ENCODE measurements at regions not wholly inside any gene's neighbourhood (a gene's known extent, or its start where the extent isn't known, plus 50 kb on each side); places are given as distances from the start of the nearest gene placed in this dataset.
"Not testable (repeated sequence)": the region's sequence is repeated elsewhere in the genome, so short reads cannot be mapped to it uniquely, and the experiment has no call there.

DNA sequence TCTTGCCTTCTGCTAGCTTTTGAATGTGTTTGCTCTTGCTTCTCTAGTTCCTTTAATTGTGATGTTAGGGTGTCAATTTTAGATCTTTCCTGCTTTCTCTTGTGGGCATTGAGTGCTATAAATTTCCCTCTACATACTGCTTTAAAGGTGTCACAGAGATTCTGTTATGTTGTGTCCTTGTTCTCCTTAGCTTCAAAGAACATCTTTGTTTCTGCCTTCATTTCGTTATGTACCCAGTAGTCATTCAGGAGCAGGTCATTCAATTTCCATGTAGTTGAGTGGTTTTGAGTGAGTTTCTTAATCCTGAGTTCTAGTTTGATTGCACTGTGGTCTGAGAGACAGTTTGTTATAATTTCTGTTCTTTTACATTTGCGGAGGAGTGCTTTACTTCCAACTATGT lies 1639.2 kb upstream of the TMEFF2 start:
- CTCF ChIA-PET: not testable (repeated sequence)

DNA sequence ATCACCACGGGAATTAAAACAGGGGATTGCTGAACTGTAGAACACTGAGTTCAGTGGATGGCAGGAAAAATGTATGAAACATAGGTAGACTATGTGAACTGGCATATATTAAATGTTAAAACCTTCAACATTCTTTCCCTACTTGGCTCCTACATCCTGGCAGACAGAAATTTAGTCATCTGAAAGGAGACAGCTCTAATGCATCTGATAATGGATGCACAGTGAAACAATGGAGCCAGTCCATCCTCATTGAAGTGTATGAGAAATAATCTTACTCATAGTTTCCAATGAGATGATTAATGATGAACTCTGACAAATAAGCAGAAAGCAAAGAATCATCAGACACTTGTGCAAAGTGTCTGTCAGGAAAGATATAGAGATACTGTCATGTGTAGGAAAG lies 1629.7 kb upstream of the TMEFF2 start:
- POLR2A ChIA-PET: no interaction called here
- CTCF ChIA-PET: interaction anchor here (1.1 kb wide), 1 partner anchor 17 kb away, joined by 3 read pairs; no protein-coding TSS in a partner anchor

More for the DNA sequence above, 1639.2 kb upstream of the TMEFF2 start:
- POLR2A ChIA-PET: not testable (repeated sequence)

DNA sequence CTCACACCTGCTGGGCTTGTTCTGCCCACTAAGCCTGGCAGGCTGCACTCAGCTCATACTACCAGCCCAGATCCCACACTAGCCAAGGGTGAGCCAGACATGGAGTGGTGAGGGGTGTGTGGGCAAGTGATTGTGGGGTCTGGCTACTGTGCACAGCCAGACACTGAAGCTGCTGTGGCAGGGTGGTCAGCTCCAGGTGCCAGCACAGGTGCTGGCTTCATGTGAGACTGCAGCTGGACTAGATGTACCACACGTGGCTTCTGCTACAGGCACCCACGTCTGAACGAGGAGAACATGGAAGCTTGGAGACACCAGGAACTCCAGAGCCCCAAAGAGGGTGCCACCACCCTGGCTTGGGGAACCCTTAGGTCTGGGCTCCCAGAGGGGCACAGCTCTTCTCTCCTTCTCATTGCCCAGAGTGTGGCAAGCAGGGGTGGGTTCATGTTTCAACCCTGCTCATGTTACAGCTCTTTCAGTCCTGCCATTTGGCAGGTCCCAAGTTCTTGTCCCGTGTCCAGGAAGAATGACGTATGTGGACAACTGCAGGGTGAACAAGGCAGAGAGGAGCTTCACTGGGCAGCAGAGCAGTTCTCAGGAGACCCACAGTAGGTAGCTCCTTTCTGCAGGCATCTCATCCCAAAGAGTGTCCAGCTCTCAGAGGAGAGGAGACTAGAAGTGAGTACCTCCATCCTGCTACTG lies 1624.2 kb upstream of the TMEFF2 start:
- ChIA-PET CTCF (no interaction called here), POLR2A (no interaction called here)

DNA sequence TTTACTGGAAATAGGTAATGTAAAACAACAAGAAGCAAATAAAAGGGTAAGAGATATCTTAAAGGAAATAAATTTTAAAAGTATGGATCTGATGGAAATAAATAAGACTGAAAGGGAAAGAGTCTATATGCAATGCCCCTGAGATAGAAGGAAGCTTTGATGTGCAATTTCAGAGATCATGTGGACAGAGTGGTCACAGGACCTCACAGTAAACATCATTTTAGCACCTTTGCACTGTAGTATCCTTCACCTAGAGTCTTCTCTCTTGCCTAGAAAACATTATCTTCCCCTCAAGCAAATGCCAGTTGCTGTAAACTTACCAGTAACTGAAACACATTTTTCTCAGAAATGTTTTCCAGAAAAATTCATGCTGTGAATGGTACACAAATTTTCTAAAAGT lies 1621.3 kb upstream of the TMEFF2 start:
- CTCF ChIA-PET: no interaction called here
- POLR2A ChIA-PET: no interaction called here

DNA sequence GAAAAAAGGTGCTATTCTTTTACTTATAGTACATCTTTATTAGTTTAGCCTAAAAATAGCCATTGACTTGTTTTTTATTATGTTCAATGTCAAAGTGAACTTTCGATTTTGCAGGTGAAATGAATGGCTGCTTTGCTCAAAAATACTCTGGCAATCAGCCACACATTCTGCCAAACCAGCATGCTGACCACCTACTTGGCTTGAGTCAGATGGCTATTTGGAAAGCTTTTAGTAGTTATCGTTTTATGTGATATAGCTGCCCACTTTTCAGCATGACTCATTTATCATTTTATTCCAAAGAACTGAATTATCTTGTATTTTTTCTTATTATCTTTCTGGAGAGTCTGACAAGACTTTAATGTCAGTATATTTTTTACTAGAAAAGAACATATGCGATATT lies 1615.8 kb upstream of the TMEFF2 start:
- CTCF ChIA-PET: no interaction called here

DNA sequence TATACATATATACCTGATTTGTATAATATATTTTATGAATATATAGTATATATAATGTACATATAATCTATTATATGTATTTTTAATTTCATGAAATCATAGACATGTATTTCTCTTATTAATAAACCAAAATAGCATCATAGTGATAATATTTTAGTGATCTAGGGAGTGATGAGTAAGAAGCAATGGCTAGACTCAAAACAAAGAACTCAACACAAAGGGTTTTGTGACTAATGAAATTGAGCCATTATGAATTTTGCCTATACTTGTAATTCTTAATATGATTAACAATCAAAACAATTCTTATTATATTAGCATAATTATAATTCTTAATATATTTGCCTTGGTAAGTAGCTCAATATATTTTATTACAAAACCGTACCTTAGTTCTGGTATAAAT lies 1614.1 kb upstream of the TMEFF2 start:
- POLR2A ChIA-PET: no interaction called here
- CTCF ChIA-PET: no interaction called here

More for the DNA sequence above, 1615.8 kb upstream of the TMEFF2 start:
- POLR2A ChIA-PET: no interaction called here

DNA sequence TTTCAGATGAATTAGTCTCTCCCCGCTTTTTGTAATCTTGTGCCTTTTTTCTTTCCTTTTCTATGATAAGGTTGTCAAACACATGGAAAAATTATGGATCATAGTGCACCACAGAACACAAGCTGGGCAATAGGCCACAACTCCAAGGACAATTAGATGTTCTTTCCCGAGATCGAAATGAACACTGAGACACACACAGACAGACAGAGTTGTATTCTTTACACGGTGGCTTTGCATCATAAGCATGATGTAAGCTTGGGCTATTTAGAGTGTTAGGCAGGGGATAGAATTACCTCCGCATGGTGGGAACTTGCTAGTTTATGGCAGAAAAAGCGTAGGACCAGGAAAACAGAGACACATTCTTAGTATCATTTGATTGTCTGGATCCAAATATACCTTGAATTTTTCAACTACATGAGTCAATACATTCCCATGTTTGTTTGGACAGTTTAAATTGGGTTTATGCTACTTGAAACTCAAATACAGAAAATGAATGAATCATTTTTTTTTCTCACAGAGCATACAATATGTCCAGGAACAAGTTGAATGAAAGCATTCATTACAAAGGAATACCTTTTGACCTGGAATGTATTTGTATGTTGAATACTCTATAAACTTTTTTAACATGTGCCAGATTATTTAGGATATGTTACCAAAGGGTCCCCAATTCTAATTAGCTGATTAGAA lies 1611.5 kb upstream of the TMEFF2 start:
- CTCF ChIA-PET: no interaction called here

DNA sequence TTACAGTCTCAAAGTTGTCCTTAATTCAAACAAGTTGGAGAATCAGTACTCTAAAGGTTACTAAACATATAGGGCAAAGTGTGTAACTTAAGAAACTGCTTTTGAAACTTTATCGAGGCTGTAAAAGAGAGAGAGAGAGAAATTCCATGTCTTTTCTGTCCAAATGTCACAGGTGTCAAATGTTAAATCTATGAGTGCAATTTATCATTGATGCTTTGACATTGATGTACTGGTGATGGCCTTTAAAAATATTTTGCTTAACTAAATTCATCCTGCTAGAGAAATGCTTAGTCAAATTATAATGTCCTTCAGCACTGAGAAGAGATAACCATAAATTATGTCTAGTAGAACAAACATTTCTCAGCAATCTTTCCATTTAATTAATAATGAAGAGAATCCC lies 1602.1 kb upstream of the TMEFF2 start:
- CTCF ChIA-PET: no interaction called here
- POLR2A ChIA-PET: no interaction called here

More for the DNA sequence above, 1611.5 kb upstream of the TMEFF2 start:
- POLR2A ChIA-PET: no interaction called here

DNA sequence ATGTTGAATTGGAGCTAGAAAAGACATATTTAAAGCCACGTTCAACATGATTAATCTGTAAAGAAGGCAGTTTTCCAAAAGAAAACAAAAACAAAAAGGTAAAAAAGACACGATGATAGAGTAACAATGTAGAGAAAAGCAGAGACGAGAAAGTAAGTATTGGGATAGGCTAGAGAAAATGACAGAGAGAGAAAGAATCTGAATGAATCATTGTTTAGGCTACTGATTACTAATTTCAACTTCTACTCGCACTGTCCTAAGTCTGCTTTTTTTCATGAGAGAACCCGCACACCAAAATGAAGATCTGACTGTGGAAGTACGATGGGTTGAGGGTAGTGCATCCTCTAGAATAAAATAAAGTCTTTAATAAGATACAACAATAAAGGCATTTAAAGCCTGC lies 1599.2 kb upstream of the TMEFF2 start:
- CTCF ChIA-PET: no interaction called here
- POLR2A ChIA-PET: no interaction called here

DNA sequence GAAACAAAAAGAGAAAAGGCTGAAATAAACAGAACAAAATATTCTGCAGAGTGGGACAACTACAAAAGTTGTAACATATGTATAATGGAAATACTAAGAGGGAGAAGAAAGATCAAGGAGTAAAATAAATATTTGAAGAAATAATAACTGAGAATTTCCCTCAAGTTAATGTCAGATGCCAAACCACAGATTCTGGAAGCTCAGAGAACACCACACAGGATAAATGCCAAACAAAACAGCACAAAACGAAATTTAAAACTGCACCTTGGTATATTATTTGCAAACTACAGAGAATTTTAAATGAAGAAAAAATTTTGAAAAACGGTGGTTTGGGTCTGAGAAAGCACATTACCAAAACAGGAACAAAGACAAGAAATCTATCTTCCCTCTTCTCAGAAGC lies 1588.9 kb upstream of the TMEFF2 start:
- ChIA-PET POLR2A (no interaction called here), CTCF (no interaction called here)

DNA sequence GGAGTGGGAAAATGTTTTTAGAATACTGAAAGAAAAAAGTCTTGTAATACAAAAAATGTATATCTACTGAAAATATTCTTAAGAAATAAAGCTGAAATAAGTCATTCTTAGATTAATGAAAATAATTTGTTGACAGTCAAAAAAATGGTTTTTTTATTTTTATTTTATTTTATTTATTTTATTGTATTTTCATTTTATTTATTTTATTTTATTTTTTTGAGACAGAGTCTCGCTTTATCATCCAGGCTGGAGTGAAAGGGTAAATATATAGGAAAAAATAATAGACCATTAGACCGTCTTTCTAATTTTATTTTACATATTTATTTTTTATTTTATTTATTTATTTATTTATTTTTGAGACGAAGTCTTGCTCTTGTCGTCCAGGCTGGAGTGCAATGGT lies 1583.6 kb upstream of the TMEFF2 start:
- ChIA-PET POLR2A (no interaction called here), CTCF (no interaction called here)

DNA sequence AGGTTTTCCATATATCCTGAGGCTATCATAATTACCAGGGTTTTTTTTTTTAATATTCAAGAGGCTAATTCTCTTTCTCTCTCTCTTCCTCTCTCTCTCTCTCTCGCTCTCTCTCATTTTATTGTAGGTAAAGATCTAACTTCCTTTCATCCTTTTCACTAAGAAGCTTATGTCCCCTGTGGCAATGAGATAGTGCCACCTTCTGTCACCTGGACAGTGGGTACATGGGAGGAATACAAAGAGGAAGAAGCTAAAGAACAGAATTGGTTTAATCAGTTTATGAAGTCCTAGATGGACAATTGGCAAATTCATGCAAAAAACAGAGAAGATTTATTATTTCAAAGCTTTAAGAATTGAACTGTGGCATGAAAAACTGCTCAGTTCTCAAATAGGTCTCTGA lies 1582.3 kb upstream of the TMEFF2 start:
- CTCF ChIA-PET: no interaction called here
- POLR2A ChIA-PET: no interaction called here

DNA sequence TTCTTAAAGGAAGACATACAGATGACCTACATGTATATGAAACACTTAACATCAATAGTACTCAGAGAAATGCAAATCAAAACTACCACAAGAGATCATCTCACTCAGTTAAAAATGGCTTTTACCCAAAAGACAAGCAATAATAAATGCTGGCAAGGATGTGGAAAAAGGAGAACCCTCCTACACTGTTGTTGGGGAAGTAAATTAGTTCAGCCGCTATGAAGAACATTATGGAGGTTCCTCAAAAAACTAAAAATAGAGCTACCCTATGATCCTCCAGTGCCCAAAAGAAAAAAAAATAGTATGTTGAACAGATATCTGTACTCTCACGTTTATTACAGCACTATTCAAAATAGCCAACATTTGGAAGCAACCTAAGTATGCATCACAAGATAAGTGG lies 1579.4 kb upstream of the TMEFF2 start:
- ChIA-PET POLR2A (no interaction called here), CTCF (no interaction called here)

DNA sequence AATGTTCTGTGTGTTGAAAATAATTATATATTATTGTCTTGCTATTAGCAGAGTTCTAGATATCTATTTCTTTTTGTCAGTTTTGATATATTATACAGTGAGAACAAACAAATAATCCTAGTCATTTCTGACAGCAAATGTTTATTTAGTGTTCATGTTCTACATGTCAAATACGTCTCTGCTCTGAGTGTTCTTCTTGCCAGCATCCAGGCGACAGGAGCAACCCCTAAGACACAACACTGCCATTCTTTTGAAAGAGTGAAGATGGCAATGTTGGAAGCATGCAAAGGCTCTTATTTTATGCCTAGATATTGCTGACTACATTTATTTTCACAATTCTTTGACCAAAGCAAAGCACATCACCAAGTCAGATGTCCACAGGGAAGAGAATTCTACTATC lies 1556.6 kb upstream of the TMEFF2 start:
- ChIA-PET CTCF (no interaction called here), POLR2A (no interaction called here)

DNA sequence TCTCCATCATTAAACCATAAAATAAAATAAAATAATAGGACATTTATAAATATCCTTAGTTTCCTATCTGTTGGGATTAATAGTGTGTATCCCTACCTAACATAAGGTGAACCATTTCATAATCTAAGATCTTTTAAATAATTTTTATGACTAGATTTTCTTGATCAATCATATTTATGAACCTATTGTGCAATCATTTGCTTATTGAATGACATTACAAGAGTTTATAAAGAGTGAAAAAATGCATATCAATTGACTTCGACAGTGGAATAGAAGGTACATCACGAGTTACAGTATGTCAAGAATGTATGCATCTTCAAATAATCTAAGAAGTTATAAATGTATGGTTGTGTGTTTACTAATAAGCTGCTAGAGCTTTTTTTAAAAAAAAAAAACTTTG lies 1554.8 kb upstream of the TMEFF2 start:
- POLR2A ChIA-PET: no interaction called here
- CTCF ChIA-PET: no interaction called here

DNA sequence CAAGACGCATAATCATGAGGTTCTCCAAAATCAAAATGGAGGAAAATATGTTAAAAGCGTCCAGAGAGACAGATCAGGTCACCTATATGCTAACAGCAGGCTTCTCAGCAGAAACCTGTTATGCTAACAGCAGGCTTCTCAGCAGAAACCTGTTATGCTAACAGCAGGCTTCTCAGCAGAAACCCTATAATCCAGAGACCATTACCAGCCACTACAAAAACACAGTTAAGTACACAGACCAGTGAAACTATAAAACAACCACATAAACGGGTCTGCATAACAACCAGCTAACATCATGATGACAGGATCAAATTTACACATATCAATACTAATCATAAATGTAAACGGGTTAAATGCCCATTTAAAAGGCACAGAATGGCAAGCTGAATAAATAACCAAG lies 1548.4 kb upstream of the TMEFF2 start:
- ChIA-PET CTCF (no interaction called here), POLR2A (no interaction called here)

DNA sequence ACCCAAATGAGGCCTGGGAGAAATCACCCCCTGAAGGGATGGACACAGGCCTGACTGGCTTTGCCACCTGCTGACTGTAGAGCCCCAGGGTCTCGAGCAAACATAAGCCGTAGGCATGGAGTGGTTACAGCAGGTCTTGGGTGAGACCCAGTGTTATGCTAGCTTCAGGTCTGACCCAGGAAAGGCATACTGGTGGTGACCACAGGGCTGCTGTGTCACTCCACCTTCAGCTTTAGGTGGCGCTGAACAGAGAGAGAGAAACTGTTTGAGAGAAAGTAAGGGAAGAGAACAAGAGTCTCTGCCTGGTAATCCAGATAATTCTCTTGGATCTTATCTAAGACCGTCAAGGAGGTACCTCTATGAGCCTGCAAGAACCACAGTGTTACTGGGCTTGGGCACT lies 1544.2 kb upstream of the TMEFF2 start:
- POLR2A ChIA-PET: no interaction called here
- CTCF ChIA-PET: no interaction called here

DNA sequence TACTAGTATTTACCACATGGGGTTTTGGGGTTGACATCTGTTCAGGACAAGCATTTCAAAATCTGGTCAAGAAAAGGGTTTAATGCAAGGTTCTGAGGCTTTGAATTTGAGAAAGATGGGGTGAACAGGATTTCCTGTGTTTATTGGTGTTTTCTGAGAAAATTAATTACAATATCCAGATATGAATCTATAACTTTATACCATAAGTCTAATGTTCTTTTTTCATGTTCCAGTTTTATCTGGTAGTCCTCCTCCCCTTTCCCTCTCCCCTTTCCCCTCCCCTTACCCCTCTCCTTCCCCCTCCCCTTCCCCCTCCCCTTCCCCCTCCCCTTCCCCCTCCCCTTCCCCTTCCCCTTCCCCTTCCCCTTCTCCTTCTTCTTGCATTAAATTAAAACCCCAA lies 1518.2 kb upstream of the TMEFF2 start:
- CTCF ChIA-PET: no interaction called here

DNA sequence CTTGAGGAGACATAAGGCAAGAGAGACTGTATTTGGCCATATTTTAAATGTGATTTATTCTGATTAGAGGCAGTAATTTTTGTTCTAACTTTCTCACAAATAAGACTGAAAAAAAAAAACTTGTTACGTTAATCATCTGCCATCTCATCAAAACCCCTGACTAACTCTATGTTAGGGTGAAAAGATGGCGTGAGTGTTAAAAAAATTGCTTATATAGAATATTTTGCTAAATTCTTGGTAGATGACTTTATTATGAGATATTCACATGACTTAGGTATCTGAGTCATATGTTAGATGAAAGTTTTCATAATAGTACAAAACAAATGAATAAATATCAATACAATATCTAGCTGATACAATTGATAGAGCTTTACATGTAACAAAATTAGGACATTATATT lies 1508.7 kb upstream of the TMEFF2 start:
- POLR2A ChIA-PET: no interaction called here
- CTCF ChIA-PET: no interaction called here

More for the DNA sequence above, 1518.2 kb upstream of the TMEFF2 start:
- POLR2A ChIA-PET: no interaction called here

DNA sequence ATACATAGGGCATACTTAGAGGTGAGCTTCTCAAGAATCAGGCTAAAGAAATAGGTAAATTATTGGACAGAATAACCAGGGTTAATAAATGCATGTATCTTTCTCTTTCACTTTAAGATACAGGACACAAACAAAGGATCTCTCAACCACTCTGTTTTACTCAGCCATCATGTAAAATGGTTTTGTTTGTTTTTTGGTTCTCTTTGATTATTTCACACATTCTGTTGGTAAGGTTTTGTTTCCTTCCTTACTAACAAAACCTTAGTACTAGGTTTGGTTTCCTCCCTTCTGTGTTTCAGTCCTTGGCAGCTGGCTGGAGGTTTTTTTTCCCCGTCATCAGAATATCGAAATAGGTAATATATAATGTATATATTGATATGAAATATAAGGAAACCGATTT lies 1506.8 kb upstream of the TMEFF2 start:
- POLR2A ChIA-PET: no interaction called here
- CTCF ChIA-PET: no interaction called here

DNA sequence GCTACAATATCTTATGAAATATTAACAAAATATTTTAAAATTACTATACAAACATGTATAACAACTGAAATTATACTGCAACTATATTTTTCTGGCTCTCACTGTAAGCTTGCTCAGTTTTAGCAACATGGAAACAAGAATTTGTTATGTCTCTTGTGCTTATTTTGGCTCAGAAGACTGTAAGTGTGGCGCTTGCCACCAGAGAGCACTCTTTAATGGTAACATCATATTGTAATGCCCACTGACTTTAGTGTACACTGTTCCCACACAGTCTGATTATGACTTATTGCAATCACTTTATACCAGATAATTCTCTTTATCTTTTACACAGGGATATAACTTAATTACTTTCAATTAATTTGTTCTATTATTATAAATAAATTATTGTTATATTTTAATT lies 1500.6 kb upstream of the TMEFF2 start:
- CTCF ChIA-PET: no interaction called here
- POLR2A ChIA-PET: no interaction called here

DNA sequence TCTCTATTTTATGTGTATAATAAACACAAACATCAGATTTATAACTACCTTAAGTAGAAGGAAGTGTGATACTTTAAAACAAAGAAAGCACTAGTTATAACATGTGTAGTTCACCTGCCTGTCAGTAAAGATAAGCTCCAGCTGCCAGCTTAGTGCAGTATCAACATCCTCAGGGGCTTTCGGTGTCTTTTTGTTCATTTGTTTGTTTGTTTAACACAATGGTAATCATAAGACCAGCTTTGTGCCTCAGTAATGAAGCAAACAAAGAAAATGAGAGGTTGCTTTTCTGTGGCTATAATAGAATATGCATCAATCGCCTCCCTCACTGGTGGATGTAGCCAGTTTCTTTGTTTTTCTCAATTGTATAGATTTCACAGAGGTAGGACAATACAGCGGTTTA lies 1499.0 kb upstream of the TMEFF2 start:
- CTCF ChIA-PET: no interaction called here
- POLR2A ChIA-PET: no interaction called here
